GM12874 (cell line): ENCODE measurements at regions not wholly inside any gene's neighbourhood (a gene's known extent, or its start where the extent isn't known, plus 50 kb on each side); places are given as distances from the start of the nearest gene placed in this dataset.

ENCODE experiments used
- TF ChIP-seq, protein P1 (sequence below): IDR thresholded peaks from 2 replicates; pipeline ENCODE4 v1.5.1; 2011; ENCODE audit warnings: low read depth, mild to moderate bottlenecking, control low read depth, low read length, moderate library complexity; ENCODE audit not compliant: insufficient read depth

DNA sequence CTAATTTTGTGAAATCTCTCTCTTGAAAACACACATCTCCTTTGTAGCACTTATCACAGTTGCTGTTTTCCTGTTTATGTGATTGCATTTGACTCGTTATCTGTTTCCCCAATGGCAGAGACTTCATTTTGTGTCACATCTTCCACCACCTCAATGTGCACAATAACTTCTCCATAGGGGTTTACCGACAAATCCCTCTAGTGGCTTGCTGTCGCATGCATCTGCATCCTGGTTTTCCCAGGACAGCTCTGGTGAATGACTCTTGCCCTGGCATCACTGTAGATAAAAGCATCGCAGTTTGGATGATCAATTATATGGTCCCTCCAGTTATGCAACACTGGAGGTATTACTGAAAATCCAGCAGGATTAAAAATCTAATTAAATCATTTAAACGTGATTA lies 206.5 kb upstream of the BTBD3 start:
- TF ChIP-seq, protein P1, sequence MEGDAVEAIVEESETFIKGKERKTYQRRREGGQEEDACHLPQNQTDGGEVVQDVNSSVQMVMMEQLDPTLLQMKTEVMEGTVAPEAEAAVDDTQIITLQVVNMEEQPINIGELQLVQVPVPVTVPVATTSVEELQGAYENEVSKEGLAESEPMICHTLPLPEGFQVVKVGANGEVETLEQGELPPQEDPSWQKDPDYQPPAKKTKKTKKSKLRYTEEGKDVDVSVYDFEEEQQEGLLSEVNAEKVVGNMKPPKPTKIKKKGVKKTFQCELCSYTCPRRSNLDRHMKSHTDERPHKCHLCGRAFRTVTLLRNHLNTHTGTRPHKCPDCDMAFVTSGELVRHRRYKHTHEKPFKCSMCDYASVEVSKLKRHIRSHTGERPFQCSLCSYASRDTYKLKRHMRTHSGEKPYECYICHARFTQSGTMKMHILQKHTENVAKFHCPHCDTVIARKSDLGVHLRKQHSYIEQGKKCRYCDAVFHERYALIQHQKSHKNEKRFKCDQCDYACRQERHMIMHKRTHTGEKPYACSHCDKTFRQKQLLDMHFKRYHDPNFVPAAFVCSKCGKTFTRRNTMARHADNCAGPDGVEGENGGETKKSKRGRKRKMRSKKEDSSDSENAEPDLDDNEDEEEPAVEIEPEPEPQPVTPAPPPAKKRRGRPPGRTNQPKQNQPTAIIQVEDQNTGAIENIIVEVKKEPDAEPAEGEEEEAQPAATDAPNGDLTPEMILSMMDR, result no peak

DNA sequence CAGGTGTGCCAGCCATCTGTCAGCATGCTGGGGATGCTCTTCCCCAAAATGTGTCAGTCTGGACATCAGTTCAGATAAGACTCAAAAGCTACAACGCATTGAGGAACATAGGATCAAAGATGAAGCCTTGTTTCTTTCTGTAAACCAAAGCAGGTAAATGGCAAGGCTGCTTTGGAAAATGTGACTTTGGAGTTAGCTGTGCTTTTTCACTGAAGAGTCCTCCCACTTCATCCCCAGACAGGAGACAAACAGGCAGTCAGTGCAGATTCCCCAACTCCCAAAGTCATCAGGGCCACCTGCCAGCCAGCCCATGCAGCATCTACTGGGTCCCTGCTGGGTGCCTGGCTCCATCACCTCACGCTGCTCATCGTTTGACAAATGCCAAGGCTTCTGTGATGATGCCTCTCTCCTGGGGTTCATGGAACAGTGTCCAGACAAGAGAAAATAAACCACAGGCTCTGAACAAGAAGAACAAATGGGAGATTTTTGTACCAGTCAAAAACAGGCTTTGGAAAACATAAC lies 205.0 kb upstream of the BTBD3 start:
- TF ChIP-seq, protein P1, result no peak

DNA sequence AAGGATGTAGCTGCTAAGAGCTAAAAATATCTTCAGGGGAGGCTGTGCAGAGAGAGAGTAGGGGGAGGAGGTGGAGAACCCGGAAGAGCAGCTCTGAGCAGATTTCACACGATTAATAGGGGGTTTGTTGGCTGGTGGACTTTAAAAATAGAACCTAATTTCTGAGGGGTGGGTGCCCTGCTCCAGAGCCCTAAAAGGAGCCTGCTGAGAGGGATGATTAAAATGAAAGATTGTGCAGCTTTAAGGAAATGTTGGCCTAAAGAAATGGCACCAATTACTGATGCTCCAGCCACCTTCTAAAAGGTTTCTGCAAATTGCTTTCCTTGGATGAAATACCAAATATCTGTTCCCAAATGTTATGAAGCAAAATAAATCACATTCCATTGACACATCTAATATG lies 202.8 kb upstream of the BTBD3 start:
- TF ChIP-seq, protein P1, result no peak

DNA sequence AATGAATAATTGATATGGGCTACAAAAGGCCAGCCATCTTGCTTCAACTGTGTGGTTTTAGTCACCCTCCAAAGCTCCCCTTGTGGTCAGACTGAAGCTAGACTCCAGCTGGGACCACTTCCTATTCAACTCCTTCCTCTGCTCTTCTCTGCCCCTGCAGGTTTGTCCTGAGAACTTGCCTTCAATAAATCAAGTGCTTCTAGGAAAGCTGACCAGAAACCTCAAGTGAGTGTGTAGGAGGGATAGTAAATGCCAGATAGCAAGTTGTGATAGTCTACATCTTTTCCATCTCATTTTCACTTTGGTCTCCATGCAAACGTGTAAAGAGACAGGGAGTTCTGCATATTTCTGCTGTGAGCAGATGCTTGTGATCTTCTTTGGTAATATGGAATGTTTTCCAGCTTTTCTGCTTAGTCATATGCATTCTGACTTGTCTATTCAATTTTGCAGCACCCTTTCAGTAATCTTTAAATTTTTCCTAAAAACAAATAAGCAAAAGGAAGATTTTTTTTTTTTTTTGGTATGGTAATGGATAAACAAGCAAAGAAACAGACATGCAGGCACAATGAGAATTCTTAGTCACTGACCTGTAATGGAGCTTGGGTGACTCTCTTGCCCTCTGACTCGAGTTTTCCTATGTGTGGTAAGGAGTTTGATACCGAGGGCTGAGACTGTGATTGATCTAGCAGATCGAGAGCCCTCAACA lies 201.3 kb upstream of the BTBD3 start:
- TF ChIP-seq, protein P1, result no peak

DNA sequence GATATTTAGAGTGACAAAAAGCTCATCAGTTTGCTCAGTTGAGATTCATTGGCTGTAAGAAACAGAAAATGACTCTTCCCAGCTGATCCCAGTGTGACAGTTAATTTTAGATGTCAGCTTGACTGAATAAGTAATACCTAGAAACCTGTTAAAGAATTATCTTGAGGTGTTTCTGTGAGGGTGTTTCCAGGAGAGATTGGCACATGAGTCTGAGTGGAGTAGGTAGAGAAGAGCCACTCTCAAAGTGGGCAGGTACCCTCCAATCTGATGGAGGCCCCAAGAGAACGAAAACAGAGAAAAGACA lies 200.8 kb upstream of the BTBD3 start:
- TF ChIP-seq, protein P1, result no peak

DNA sequence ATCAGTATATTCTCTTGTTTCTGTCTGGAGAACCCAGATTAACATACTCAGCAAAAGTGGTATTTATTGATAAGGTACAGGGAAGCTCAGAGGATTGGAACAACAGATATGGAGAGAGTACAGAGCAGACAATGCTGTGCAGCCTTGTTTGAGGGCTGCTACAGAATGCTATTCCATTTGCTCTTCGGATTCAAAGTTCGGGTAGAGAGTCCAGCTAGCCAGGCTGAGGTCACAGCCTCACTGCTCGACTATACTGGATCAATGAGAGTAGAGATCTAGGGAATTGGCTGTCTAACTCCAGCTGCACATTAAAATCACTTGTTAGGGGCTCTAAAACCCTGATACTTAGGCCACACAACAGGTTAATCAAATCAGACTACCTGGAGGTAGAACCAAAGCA lies 200.1 kb upstream of the BTBD3 start:
- TF ChIP-seq, protein P1, result no peak

DNA sequence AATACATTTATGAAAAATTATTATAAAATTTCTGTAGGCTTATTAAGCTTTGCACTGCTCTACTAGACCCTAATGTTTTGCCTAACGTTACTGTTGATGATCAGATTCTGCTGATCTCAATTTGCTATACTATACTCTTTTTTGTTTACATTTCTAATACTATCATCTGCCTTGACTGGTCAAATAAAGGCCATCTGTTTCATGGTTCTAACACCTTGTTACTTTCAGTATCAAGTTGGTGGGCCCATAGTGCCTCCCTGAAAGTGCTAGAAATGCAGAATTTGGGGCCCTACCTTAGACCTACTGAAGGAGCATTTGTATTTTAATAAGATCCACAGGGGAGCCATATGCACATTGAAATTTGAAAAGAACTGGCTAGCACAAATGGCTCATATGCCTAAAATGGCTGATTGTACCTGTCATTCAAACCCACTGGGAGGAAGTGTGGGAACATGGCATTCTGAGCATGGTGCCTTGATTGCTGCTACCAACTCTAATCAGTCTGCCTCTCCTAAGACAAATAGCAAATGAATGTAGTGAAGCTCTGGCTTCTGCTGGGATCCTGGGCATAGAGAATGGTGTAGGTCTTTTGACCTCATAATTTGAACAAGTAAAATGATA lies 199.1 kb upstream of the BTBD3 start:
- TF ChIP-seq, protein P1, result no peak
